Calu3 (cell line): ENCODE measurements at regions not wholly inside any gene's neighbourhood (a gene's known extent, or its start where the extent isn't known, plus 50 kb on each side); places are given as distances from the start of the nearest gene placed in this dataset.
"Not testable (repeated sequence)": the region's sequence is repeated elsewhere in the genome, so short reads cannot be mapped to it uniquely, and the experiment has no call there.

Experiments
- BruUV-seq: library from RNA; stranded (reverse); fragments of 400-500 nt; replicated peaks from 2 replicates; lab custom pipeline; 2021; lab: Mats Ljungman, UMichigan
- CTCF ChIA-PET: fragments of 300-600 bp; sonication (Branson Sonifier 250); formaldehyde crosslinking; loops from one replicate; lab custom pipeline; 2022; ENCODE audit warnings: antibody characterized with exemption; lab: Charles Lee
- DNase-seq: peaks from one replicate; pipeline ENCODE4 v3.0.0; 2022
- H3K27ac Mint-ChIP-seq: one replicate; pipeline ENCODE4 v1.8.0; 2022; ENCODE audit warnings: mixed read lengths; ENCODE audit not compliant: unreplicated experiment
- H3K27me3 Mint-ChIP-seq: one replicate; pipeline ENCODE4 v1.8.0; 2022; ENCODE audit warnings: mixed read lengths; ENCODE audit not compliant: unreplicated experiment
- H3K36me3 Mint-ChIP-seq: one replicate; pipeline ENCODE4 v1.8.0; 2022; ENCODE audit warnings: mild to moderate bottlenecking, moderate library complexity, mixed read lengths; ENCODE audit not compliant: insufficient read depth, unreplicated experiment
- H3K4me1 Mint-ChIP-seq: one replicate; pipeline ENCODE4 v1.8.0; 2022; ENCODE audit warnings: mild to moderate bottlenecking, low read depth, mixed read lengths; ENCODE audit not compliant: unreplicated experiment
- H3K4me3 Mint-ChIP-seq: one replicate; pipeline ENCODE4 v1.8.0; 2022; ENCODE audit warnings: mild to moderate bottlenecking, low read depth, moderate library complexity, mixed read lengths; ENCODE audit not compliant: unreplicated experiment
- H3K9me3 Mint-ChIP-seq: one replicate; pipeline ENCODE4 v1.8.0; 2022; ENCODE audit warnings: low read depth, mixed read lengths; ENCODE audit not compliant: unreplicated experiment
- intact Hi-C: fragments of 100-400 bp; cut with micrococcal nuclease; formaldehyde crosslinking; loops from one replicate; pipeline ENCODE4 v1.10.0; 2022; ENCODE audit not compliant: unreplicated experiment
- TF ChIP-seq, protein P1 (sequence below): fragments of 200-600 bp; IDR thresholded peaks from one replicate; pipeline ENCODE4 v1.8.0; 2022; ENCODE audit warnings: antibody characterized with exemption; ENCODE audit not compliant: unreplicated experiment

GRCh38 chr16:87160234-87160636, 157.0 kb downstream of the C16orf95 start:
- H3K9me3 Mint-ChIP-seq, result peaks cover 5% of the 10 kb centered on the region
- H3K27ac Mint-ChIP-seq, result no peak overlapping the region
- intact Hi-C loops, result no loop called here
- peaks cover 97% of the 10 kb centered on the region for H3K27me3 Mint-ChIP-seq
- CTCF ChIA-PET, result interaction anchor here (1.0 kb wide), 1 partner anchor 15 kb away, joined by 3 read pairs; no protein-coding TSS in a partner anchor
- no peak overlapping the region for H3K4me3 Mint-ChIP-seq
- no peak for DNase-seq
- no peaks in the 10 kb centered on the region for H3K4me1 Mint-ChIP-seq
- H3K36me3 Mint-ChIP-seq, result no peaks in the 10 kb centered on the region
- TF ChIP-seq, protein P1, sequence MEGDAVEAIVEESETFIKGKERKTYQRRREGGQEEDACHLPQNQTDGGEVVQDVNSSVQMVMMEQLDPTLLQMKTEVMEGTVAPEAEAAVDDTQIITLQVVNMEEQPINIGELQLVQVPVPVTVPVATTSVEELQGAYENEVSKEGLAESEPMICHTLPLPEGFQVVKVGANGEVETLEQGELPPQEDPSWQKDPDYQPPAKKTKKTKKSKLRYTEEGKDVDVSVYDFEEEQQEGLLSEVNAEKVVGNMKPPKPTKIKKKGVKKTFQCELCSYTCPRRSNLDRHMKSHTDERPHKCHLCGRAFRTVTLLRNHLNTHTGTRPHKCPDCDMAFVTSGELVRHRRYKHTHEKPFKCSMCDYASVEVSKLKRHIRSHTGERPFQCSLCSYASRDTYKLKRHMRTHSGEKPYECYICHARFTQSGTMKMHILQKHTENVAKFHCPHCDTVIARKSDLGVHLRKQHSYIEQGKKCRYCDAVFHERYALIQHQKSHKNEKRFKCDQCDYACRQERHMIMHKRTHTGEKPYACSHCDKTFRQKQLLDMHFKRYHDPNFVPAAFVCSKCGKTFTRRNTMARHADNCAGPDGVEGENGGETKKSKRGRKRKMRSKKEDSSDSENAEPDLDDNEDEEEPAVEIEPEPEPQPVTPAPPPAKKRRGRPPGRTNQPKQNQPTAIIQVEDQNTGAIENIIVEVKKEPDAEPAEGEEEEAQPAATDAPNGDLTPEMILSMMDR, result no peak
- BruUV-seq, result no TSS peak

- Mint-ChIP-seq H3K4me3 (no peak overlapping the region), H3K27ac (no peak overlapping the region), H3K36me3 (no peaks in the 10 kb centered on the region), H3K9me3 (peaks cover 5% of the 10 kb centered on the region), H3K4me1 (no peaks in the 10 kb centered on the region), H3K27me3 (peaks cover 97% of the 10 kb centered on the region)
- TF ChIP-seq, protein P1, result no peak
- CTCF ChIA-PET, result interaction anchor here (1.0 kb wide), 1 partner anchor 15 kb away, joined by 3 read pairs; no protein-coding TSS in a partner anchor
- intact Hi-C loops, result no loop called here
- no TSS peak for BruUV-seq
- no peak for DNase-seq
Observed at GRCh38 chr16:87160701-87161337, 156.4 kb downstream of the C16orf95 start.

GRCh38 chr16:87161410-87161809, 155.8 kb downstream of the C16orf95 start:
- DNase-seq, CTCF ChIA-PET, H3K27ac Mint-ChIP-seq: not testable (repeated sequence)

GRCh38 chr16:87161822-87162676, 155.1 kb downstream of the C16orf95 start:
- CTCF ChIA-PET, result no interaction called here
- peaks cover 95% of the 10 kb centered on the region for H3K27me3 Mint-ChIP-seq
- peaks cover 5% of the 10 kb centered on the region for H3K9me3 Mint-ChIP-seq
- no peak for DNase-seq
- intact Hi-C loops, result no loop called here
- no peak overlapping the region for H3K4me3 Mint-ChIP-seq
- TF ChIP-seq, protein P1, result no peak
- no peaks in the 10 kb centered on the region for H3K36me3 Mint-ChIP-seq
- no TSS peak for BruUV-seq
- no peak overlapping the region for H3K27ac Mint-ChIP-seq
- H3K4me1 Mint-ChIP-seq, result no peaks in the 10 kb centered on the region

More at GRCh38 chr16:87161410-87161809, 155.8 kb downstream of the C16orf95 start:
- H3K27me3 Mint-ChIP-seq, result peaks cover 95% of the 10 kb centered on the region
- H3K9me3 Mint-ChIP-seq, BruUV-seq, H3K4me1 Mint-ChIP-seq, intact Hi-C loops, H3K4me3 Mint-ChIP-seq, H3K36me3 Mint-ChIP-seq: not testable (repeated sequence)

DNA sequence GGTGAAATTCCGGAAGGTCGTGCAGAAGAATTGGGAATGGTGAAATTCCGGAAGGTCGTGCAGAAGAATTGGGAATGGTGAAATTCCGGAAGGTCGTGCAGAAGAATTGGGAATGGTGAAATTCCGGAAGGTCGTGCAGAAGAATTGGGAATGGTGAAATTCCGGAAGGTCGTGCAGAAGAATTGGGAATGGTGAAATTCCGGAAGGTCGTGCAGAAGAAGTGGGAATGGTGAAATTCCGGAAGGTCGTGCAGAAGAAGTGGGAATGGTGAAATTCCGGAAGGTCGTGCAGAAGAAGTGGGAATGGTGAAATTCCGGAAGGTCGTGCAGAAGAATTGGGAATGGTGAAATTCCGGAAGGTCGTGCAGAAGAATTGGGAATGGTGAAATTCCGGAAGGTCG, 154.4 kb downstream of the C16orf95 start:
- CTCF ChIA-PET, H3K27ac Mint-ChIP-seq, H3K36me3 Mint-ChIP-seq, intact Hi-C loops, H3K4me1 Mint-ChIP-seq, H3K4me3 Mint-ChIP-seq, BruUV-seq, DNase-seq, H3K9me3 Mint-ChIP-seq: not testable (repeated sequence)
- H3K27me3 Mint-ChIP-seq, result peaks cover 95% of the 10 kb centered on the region
